ENCODE measurements at regions not wholly inside any gene's neighbourhood (a gene's known extent, or its start where the extent isn't known, plus 50 kb on each side); places are given as distances from the start of the nearest gene placed in this dataset.

- ChIA-PET CTCF (no interaction called here), POLR2A (no interaction called here)
- H3K9me3 Mint-ChIP-seq, result peaks cover 17% of the 10 kb centered on the region
- H3K4me3 Mint-ChIP-seq, result no peak overlapping the region
- DNase-seq (no peak), ATAC-seq (ENCODE audit: low read depth) (no peak)
- no peaks in the 10 kb centered on the region for H3K4me1 Mint-ChIP-seq
- intact Hi-C loops (cut with micrococcal nuclease), result no loop called here
- H3K27ac Mint-ChIP-seq, result no peak overlapping the region
- no peaks in the 10 kb centered on the region for H3K27me3 Mint-ChIP-seq
- no peaks in the 10 kb centered on the region for H3K36me3 Mint-ChIP-seq (ENCODE audit: low read depth)
- no peak for TF ChIP-seq CTCF (IDR thresholded peaks at IDR 0.05)
Measured at GRCh38 chr13:22696433-22696832, 484.3 kb upstream of the SGCG start.

GRCh38 chr13:22698467-22698866, 482.3 kb upstream of the SGCG start:
- Mint-ChIP-seq H3K9me3 (peaks cover 13% of the 10 kb centered on the region), H3K4me1 (no peaks in the 10 kb centered on the region), H3K27me3 (no peaks in the 10 kb centered on the region), H3K36me3 (ENCODE audit: low read depth) (no peaks in the 10 kb centered on the region), H3K4me3 (no peak overlapping the region), H3K27ac (no peak overlapping the region)
- ATAC-seq (ENCODE audit: low read depth) (no peak), DNase-seq (no peak)
- CTCF ChIA-PET, result no interaction called here
- intact Hi-C loops (cut with micrococcal nuclease), result no loop called here
- POLR2A ChIA-PET, result no interaction called here
- TF ChIP-seq CTCF (IDR thresholded peaks at IDR 0.05), result no peak

GRCh38 chr13:22700246-22700887, 480.4 kb upstream of the SGCG start:
- no peak for TF ChIP-seq CTCF (IDR thresholded peaks at IDR 0.05)
- Mint-ChIP-seq H3K9me3 (peaks cover 10% of the 10 kb centered on the region), H3K4me1 (no peaks in the 10 kb centered on the region), H3K36me3 (ENCODE audit: low read depth) (no peaks in the 10 kb centered on the region), H3K27me3 (no peaks in the 10 kb centered on the region), H3K27ac (no peak overlapping the region), H3K4me3 (no peak overlapping the region)
- ChIA-PET CTCF (no interaction called here), POLR2A (no interaction called here)
- ATAC-seq (ENCODE audit: low read depth) (no peak), DNase-seq (no peak)
- intact Hi-C loops (cut with micrococcal nuclease), result no loop called here

GRCh38 chr13:22703601-22704209, 477.1 kb upstream of the SGCG start:
- H3K36me3 Mint-ChIP-seq (ENCODE audit: low read depth), result no peaks in the 10 kb centered on the region
- ATAC-seq (ENCODE audit: low read depth) (no peak), DNase-seq (no peak)
- peaks cover 3% of the 10 kb centered on the region for H3K9me3 Mint-ChIP-seq
- CTCF ChIA-PET, result no interaction called here
- no peaks in the 10 kb centered on the region for H3K4me1 Mint-ChIP-seq
- intact Hi-C loops (cut with micrococcal nuclease), result no loop called here
- H3K27ac Mint-ChIP-seq, result no peak overlapping the region
- no peaks in the 10 kb centered on the region for H3K27me3 Mint-ChIP-seq
- POLR2A ChIA-PET, result no interaction called here
- H3K4me3 Mint-ChIP-seq, result no peak overlapping the region
- TF ChIP-seq CTCF (IDR thresholded peaks at IDR 0.05), result no peak

- DNase-seq (no peak), ATAC-seq (ENCODE audit: low read depth) (no peak)
- no peak overlapping the region for H3K27ac Mint-ChIP-seq
- no peak overlapping the region for H3K4me3 Mint-ChIP-seq
- H3K36me3 Mint-ChIP-seq (ENCODE audit: low read depth), result no peaks in the 10 kb centered on the region
- H3K9me3 Mint-ChIP-seq, result peaks cover 3% of the 10 kb centered on the region
- POLR2A ChIA-PET, result no interaction called here
- intact Hi-C loops (cut with micrococcal nuclease), result no loop called here
- CTCF ChIA-PET, result no interaction called here
- H3K27me3 Mint-ChIP-seq, result no peaks in the 10 kb centered on the region
- TF ChIP-seq CTCF (IDR thresholded peaks at IDR 0.05), result no peak
- no peaks in the 10 kb centered on the region for H3K4me1 Mint-ChIP-seq
Measured at GRCh38 chr13:22707946-22708345, 472.8 kb upstream of the SGCG start.
